ENCODE measurements at regions not wholly inside any gene's neighbourhood (a gene's known extent, or its start where the extent isn't known, plus 50 kb on each side); places are given as distances from the start of the nearest gene placed in this dataset.

DNA sequence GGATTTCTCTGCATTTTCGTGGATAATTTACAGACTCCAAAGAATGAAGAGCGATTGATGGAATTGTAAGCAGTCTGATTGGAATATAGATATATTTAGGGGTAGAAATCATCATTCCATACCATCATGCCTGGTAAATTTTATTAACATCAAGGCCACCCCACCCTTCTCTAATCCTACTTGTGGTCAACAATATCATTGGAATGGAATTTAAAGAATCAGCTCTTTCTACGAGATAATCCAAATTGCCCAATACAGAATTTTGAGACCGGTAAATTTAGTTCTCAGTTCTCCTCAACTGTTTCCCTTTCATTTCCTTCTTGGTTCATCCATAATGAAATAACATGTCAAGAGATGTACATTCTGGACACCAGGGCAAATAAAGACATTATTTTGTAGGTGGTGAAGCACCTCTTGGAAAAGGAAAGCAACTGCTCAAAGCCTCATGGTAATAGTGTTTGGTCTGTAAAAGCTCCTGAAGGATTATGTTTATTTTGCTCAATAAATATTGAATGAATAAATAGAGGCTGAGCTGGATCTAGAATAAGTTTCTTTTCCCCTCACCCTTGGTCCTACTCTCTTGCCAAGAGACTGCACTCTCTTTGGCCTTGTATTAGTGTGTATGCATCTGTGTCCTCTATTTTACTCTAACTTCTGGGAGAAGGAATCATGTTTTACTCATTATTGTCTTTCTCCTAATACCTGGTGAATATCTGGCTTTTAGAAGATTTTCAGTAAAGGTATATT, 133.7 kb upstream of the BCL6 start:
- Histone ChIP-seq H3K4me3 (ENCODE audit: low read depth in 2 of 2, low read length in 1 of 2) (no peak overlapping the region), H3K4me1 (ENCODE audit: control insufficient read depth in 1 of 2, insufficient read depth in 2 of 2, low read depth in 1 of 2, low read length in 1 of 2) (no peaks in the 10 kb centered on the region), H3K27ac (ENCODE audit: low read depth in 2 of 2, low read length in 1 of 2) (peak overlapping the region; percentile 16 to 34; a peak in 2 of 4 replicates), H3K9me3 (no peaks in the 10 kb centered on the region), H3K79me2 (ENCODE audit: insufficient read depth) (no peaks in the 10 kb centered on the region), H4K20me1 (ENCODE audit: insufficient read depth) (no peaks in the 10 kb centered on the region), H3K27me3 (ENCODE audit: insufficient read depth) (no peaks in the 10 kb centered on the region), H3K9me2 (no peaks in the 10 kb centered on the region), H2AFZ (ENCODE audit: low read depth) (no peak overlapping the region), H3K36me3 (replicated peaks in 1 of 2; ENCODE audit: control insufficient read depth in 1 of 2, insufficient read depth in 2 of 2, low read length in 1 of 2) (no peaks in the 10 kb centered on the region), H3K4me2 (peak overlapping the region; percentile 35; the same call in 1 of the 2 replicates), H3K9ac (no peak overlapping the region), H3F3A (replicated peaks; ENCODE audit: insufficient read depth) (peaks cover 5% of the 10 kb centered on the region)
- 24% methylated on average over 4 of the region's 4 CpGs for WGBS (ENCODE audit: low lambda C conversion rate)
- POLR2A ChIA-PET = no interaction called here
- TF ChIP-seq SMC3 (IDR thresholded peaks at IDR 0.05; ENCODE audit: low read depth, low read length) (no peak), MXI1 (IDR thresholded peaks at IDR 0.05; ENCODE audit: low read depth, low read length) (no peak), POLR2AphosphoS5 (IDR thresholded peaks at IDR 0.05; ENCODE audit: low read depth, low read length) (no peak), GATA2 (CRISPR knock-in tag; IDR thresholded peaks at IDR 0.05) (no peak), YY1 (IDR thresholded peaks at IDR 0.05; ENCODE audit: low read depth) (no peak), CHD2 (IDR thresholded peaks at IDR 0.05; ENCODE audit: low read length, partially characterized antibody) (no peak), TEAD4 (IDR thresholded peaks at IDR 0.05; ENCODE audit: borderline replicate concordance, insufficient read depth) (no peak), ELF1 (IDR thresholded peaks at IDR 0.05) (no peak), EP300 (IDR thresholded peaks at IDR 0.05; ENCODE audit: borderline replicate concordance in 1 of 2, low read depth in 1 of 2, low read length in 1 of 2) (0 out of 4 replicates have a peak, but pooled peaks of 1 of the 2 experiments have one; percentile 25), FOSL2 (IDR thresholded peaks at IDR 0.05; ENCODE audit: borderline replicate concordance, low read depth) (peak; percentile 32; the same call in 1 of the 2 replicates), TCF12 (IDR thresholded peaks at IDR 0.05) (peak; percentile 40; the same call in 1 of the 2 replicates), RFX5 (IDR thresholded peaks at IDR 0.05; ENCODE audit: low read length) (no peak), JUND (IDR thresholded peaks at IDR 0.05) (peak; percentile 28; the same call in 1 of the 2 replicates)
- TF ChIP-seq, protein P1, sequence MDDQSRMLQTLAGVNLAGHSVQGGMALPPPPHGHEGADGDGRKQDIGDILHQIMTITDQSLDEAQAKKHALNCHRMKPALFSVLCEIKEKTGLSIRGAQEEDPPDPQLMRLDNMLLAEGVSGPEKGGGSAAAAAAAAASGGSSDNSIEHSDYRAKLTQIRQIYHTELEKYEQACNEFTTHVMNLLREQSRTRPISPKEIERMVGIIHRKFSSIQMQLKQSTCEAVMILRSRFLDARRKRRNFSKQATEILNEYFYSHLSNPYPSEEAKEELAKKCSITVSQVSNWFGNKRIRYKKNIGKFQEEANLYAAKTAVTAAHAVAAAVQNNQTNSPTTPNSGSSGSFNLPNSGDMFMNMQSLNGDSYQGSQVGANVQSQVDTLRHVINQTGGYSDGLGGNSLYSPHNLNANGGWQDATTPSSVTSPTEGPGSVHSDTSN (IDR thresholded peaks at IDR 0.05) = 0 out of 2 replicates have a peak, but pooled peaks have one; percentile 19
- TF ChIP-seq, protein P2, sequence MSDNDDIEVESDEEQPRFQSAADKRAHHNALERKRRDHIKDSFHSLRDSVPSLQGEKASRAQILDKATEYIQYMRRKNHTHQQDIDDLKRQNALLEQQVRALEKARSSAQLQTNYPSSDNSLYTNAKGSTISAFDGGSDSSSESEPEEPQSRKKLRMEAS (IDR thresholded peaks at IDR 0.05; ENCODE audit: low read depth) = no peak
- CTCF ChIA-PET = interaction anchor here (1.5 kb wide), 1 partner anchor 138 kb away, joined by 3 read pairs; no protein-coding TSS in a partner anchor
- no peak for DNase-seq

DNA sequence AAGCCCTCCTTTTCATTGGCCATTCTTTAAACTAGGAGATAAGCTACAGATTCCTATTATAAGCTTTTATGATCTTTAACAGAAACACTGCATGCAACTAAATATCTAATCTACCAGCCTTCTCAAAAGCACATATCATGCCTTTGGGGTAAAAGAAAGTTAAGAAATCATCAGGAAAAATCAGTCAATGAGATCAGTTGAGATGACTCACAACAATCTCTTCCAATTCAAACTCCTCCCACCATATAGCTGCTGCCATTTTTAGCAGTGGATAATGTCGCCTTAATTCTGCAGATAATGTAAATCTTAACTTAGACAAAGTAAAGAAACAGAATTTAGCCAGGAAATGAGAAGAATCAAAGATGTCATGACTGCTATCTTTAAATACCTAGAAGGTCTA, 135.2 kb upstream of the BCL6 start:
- Histone ChIP-seq H3K4me2 (no peak overlapping the region), H3K9me3 (no peaks in the 10 kb centered on the region), H3K36me3 (replicated peaks in 1 of 2; ENCODE audit: control insufficient read depth in 1 of 2, insufficient read depth in 2 of 2, low read length in 1 of 2) (no peaks in the 10 kb centered on the region), H2AFZ (ENCODE audit: low read depth) (peak overlapping the region; percentile 43; the same call in 1 of the 2 replicates), H3K4me1 (ENCODE audit: control insufficient read depth in 1 of 2, insufficient read depth in 2 of 2, low read depth in 1 of 2, low read length in 1 of 2) (no peaks in the 10 kb centered on the region), H3F3A (replicated peaks; ENCODE audit: insufficient read depth) (peaks cover 5% of the 10 kb centered on the region), H3K27me3 (ENCODE audit: insufficient read depth) (no peaks in the 10 kb centered on the region), H3K4me3 (ENCODE audit: low read depth in 2 of 2, low read length in 1 of 2) (no peak overlapping the region), H3K9me2 (no peaks in the 10 kb centered on the region), H3K79me2 (ENCODE audit: insufficient read depth) (no peaks in the 10 kb centered on the region), H4K20me1 (ENCODE audit: insufficient read depth) (no peaks in the 10 kb centered on the region), H3K27ac (ENCODE audit: low read depth in 2 of 2, low read length in 1 of 2) (no peak overlapping the region), H3K9ac (no peak overlapping the region)
- peak; percentile 30; the same call in 1 of the 2 replicates for TF ChIP-seq YY1 (IDR thresholded peaks at IDR 0.05; ENCODE audit: low read depth)
- TF ChIP-seq FOSL2 (IDR thresholded peaks at IDR 0.05; ENCODE audit: borderline replicate concordance, low read depth) = peak; percentile 21; the same call in 1 of the 2 replicates
- TF ChIP-seq JUND (IDR thresholded peaks at IDR 0.05) = 0 out of 2 replicates have a peak, but pooled peaks have one; percentile 13
- TF ChIP-seq RCOR1 (IDR thresholded peaks at IDR 0.05; ENCODE audit: low read length) = no peak
- 29% methylated on average over 1 of the region's 1 CpG for WGBS (ENCODE audit: low lambda C conversion rate)
- POLR2A ChIA-PET = no interaction called here
- no peak for DNase-seq
- CTCF ChIA-PET = interaction anchor here (1.5 kb wide), 1 partner anchor 140 kb away, joined by 3 read pairs; no protein-coding TSS in a partner anchor

Data from SK-N-SH (cell line).